H1 (cell line): ENCODE measurements at regions not wholly inside any gene's neighbourhood (a gene's known extent, or its start where the extent isn't known, plus 50 kb on each side); places are given as distances from the start of the nearest gene placed in this dataset.

Experiments used
- BRCA1 ChIP-seq: IDR thresholded peaks from 2 replicates; pipeline ENCODE4 v1.6.1; 2012; ENCODE audit warnings: low read depth, low read length, improper control_type of control experiment
- HDAC2 ChIP-seq, 2 experiments: fragments of 300-600 bp in 1 of 2; sonication (generic) in 1 of 2; IDR thresholded peaks; 2 replicates each; pipeline ENCODE4 v1.6.1; 2011 to 2012; ENCODE audit warnings: low read depth in 2 of 2, low read length in 2 of 2, mild to moderate bottlenecking in 2 of 2, moderate library complexity in 2 of 2, borderline replicate concordance in 1 of 2, inconsistent platforms in 1 of 2
- RFX5 ChIP-seq: IDR thresholded peaks from 2 replicates; pipeline ENCODE4 v1.6.1; 2011; ENCODE audit warnings: low read depth, low read length, improper control_type of control experiment, borderline replicate concordance
- SP1 ChIP-seq: IDR thresholded peaks from 2 replicates; pipeline ENCODE4 v1.6.1; 2011; ENCODE audit warnings: low read depth, low read length
- TF ChIP-seq, protein P1 (sequence below): IDR thresholded peaks from 2 replicates; pipeline ENCODE4 v1.6.1; 2012; ENCODE audit warnings: low read length, inconsistent platforms

- TF ChIP-seq, protein P1, sequence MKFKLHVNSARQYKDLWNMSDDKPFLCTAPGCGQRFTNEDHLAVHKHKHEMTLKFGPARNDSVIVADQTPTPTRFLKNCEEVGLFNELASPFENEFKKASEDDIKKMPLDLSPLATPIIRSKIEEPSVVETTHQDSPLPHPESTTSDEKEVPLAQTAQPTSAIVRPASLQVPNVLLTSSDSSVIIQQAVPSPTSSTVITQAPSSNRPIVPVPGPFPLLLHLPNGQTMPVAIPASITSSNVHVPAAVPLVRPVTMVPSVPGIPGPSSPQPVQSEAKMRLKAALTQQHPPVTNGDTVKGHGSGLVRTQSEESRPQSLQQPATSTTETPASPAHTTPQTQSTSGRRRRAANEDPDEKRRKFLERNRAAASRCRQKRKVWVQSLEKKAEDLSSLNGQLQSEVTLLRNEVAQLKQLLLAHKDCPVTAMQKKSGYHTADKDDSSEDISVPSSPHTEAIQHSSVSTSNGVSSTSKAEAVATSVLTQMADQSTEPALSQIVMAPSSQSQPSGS = no peak
- TF ChIP-seq HDAC2 (IDR thresholded peaks at IDR 0.05; ENCODE audit: borderline replicate concordance in 1 of 2, low read depth in 2 of 2, low read length in 2 of 2) = no peak
- no peak for TF ChIP-seq SP1
- no peak for TF ChIP-seq RFX5
- no peak for TF ChIP-seq BRCA1
Observed at GRCh38 chr1:157201767-157202166, 63.6 kb upstream of the ETV3 start (continued).
